Loucy (cell line): ENCODE measurements at regions not wholly inside any gene's neighbourhood (a gene's known extent, or its start where the extent isn't known, plus 50 kb on each side); places are given as distances from the start of the nearest gene placed in this dataset.

Experiments
- H2AFZ ChIP-seq: fragments of 200-600 bp; sonication (generic); 2 replicates; pipeline ENCODE4 v1.6.0; 2016; ENCODE audit warnings: antibody characterized with exemption, mild to moderate bottlenecking, low read length, moderate library complexity
- H3F3A ChIP-seq: fragments of 200-600 bp; 2 replicates; pipeline ENCODE4 v1.6.0; 2016; ENCODE audit warnings: antibody characterized with exemption, low read depth, mild to moderate bottlenecking
- H3K27me3 ChIP-seq: fragments of 200-600 bp; sonication (generic); 2 replicates; pipeline ENCODE4 v1.6.1; 2014; ENCODE audit warnings: low read length, mild to moderate bottlenecking; ENCODE audit not compliant: insufficient read depth, poor library complexity, severe bottlenecking
- H3K36me3 ChIP-seq: fragments of 200-600 bp; sonication (generic); 2 replicates; pipeline ENCODE4 v1.6.1; 2016; ENCODE audit warnings: low read length; ENCODE audit not compliant: insufficient read depth
- H3K4me1 ChIP-seq: fragments of 200-600 bp; sonication (generic); 2 replicates; pipeline ENCODE4 v1.5.1; 2014; ENCODE audit warnings: low read length, mild to moderate bottlenecking; ENCODE audit not compliant: insufficient read depth, poor library complexity, severe bottlenecking
- H3K4me2 ChIP-seq: fragments of 200-600 bp; sonication (generic); 2 replicates; pipeline ENCODE4 v1.6.0; 2014; ENCODE audit warnings: antibody characterized with exemption, low read length, low read depth, mild to moderate bottlenecking; ENCODE audit not compliant: poor library complexity, severe bottlenecking
- H3K4me3 ChIP-seq: fragments of 200-600 bp; sonication (generic); 2 replicates; pipeline ENCODE4 v1.5.1; 2014; ENCODE audit warnings: low read length, mild to moderate bottlenecking, mixed read lengths; ENCODE audit not compliant: poor library complexity, severe bottlenecking
- H3K79me2 ChIP-seq: fragments of 200-600 bp; sonication (generic); 2 replicates; pipeline ENCODE4 v1.6.1; 2014; ENCODE audit warnings: low read length; ENCODE audit not compliant: insufficient read depth
- H3K9ac ChIP-seq: fragments of 200-600 bp; sonication (generic); 2 replicates; pipeline ENCODE4 v1.6.0; 2014; ENCODE audit warnings: mild to moderate bottlenecking, low read depth, low read length, moderate library complexity; ENCODE audit not compliant: poor library complexity, severe bottlenecking
- H3K9me2 ChIP-seq: fragments of 200-600 bp; sonication (generic); replicated peaks from 2 replicates; pipeline ENCODE4 v1.6.1; 2016; ENCODE audit warnings: low read depth, low read length, mixed read lengths
- H3K9me3 ChIP-seq: fragments of 200-600 bp; sonication (generic); 2 replicates; pipeline ENCODE4 v1.6.1; 2014; ENCODE audit warnings: mild to moderate bottlenecking, antibody characterized with exemption, low read length, low read depth; ENCODE audit not compliant: insufficient read depth
- H4K20me1 ChIP-seq: fragments of 200-600 bp; sonication (generic); 2 replicates; pipeline ENCODE4 v1.6.0; 2014; ENCODE audit warnings: antibody characterized with exemption, low read length, mild to moderate bottlenecking; ENCODE audit not compliant: insufficient read depth, poor library complexity, severe bottlenecking
- CTCF ChIP-seq: fragments of 200-600 bp; sonication (generic); conservative IDR thresholded peaks from 2 replicates; pipeline ENCODE4 v1.5.1; 2014; ENCODE audit warnings: mild to moderate bottlenecking, antibody characterized with exemption, low read length
- EZH2phosphoT487 ChIP-seq: fragments of 200-600 bp; IDR thresholded peaks from 2 replicates; pipeline ENCODE4 v1.6.1; 2018; ENCODE audit warnings: antibody characterized with exemption, mild to moderate bottlenecking, moderate library complexity, borderline replicate concordance

- TF ChIP-seq EZH2phosphoT487 (no peak), CTCF (no peak)
- H3K36me3 ChIP-seq, result no peaks in the 10 kb centered on the region
- no peak overlapping the region for H2AFZ ChIP-seq
Observed at GRCh38 chr16:6570530-6570929, 762.1 kb upstream of the RBFOX1 start.

GRCh38 chr16:6562986-6563385 lies 769.7 kb upstream of the RBFOX1 start:
- H3K79me2 ChIP-seq, result no peaks in the 10 kb centered on the region
- no peak for TF ChIP-seq EZH2phosphoT487
- TF ChIP-seq CTCF, result no peak
- H4K20me1 ChIP-seq, result no peaks in the 10 kb centered on the region
- no peak overlapping the region for H3K4me2 ChIP-seq
- H3K9me3 ChIP-seq, result no peaks in the 10 kb centered on the region
- H3K9me2 ChIP-seq, result no peaks in the 10 kb centered on the region
- no peak overlapping the region for H3K9ac ChIP-seq
- no peaks in the 10 kb centered on the region for H3K27me3 ChIP-seq
- H3K4me3 ChIP-seq, result no peak overlapping the region
- no peaks in the 10 kb centered on the region for H3K4me1 ChIP-seq
- no peaks in the 10 kb centered on the region for H3K36me3 ChIP-seq
- no peak overlapping the region for H2AFZ ChIP-seq
- H3F3A ChIP-seq, result no peaks in the 10 kb centered on the region

More at GRCh38 chr16:6570530-6570929, 762.1 kb upstream of the RBFOX1 start:
- Histone ChIP-seq H3K79me2 (no peaks in the 10 kb centered on the region), H3K4me3 (no peak overlapping the region), H3K4me2 (no peak overlapping the region), H3K27me3 (no peaks in the 10 kb centered on the region), H3K9me2 (no peaks in the 10 kb centered on the region), H3K4me1 (no peaks in the 10 kb centered on the region), H4K20me1 (no peaks in the 10 kb centered on the region), H3K9me3 (no peaks in the 10 kb centered on the region), H3K9ac (no peak overlapping the region), H3F3A (no peaks in the 10 kb centered on the region)

- H3K79me2 ChIP-seq, result no peaks in the 10 kb centered on the region
Observed at GRCh38 chr16:6560306-6561100, 772.1 kb upstream of the RBFOX1 start.

More at GRCh38 chr16:6560306-6561100, 772.1 kb upstream of the RBFOX1 start:
- TF ChIP-seq CTCF (no peak), EZH2phosphoT487 (no peak)
- Histone ChIP-seq H2AFZ (no peak overlapping the region), H3K4me3 (no peak overlapping the region), H3K4me1 (no peaks in the 10 kb centered on the region), H3K36me3 (no peaks in the 10 kb centered on the region), H3K9me2 (no peaks in the 10 kb centered on the region), H3K9ac (no peak overlapping the region), H3K9me3 (no peaks in the 10 kb centered on the region), H3K4me2 (no peak overlapping the region), H4K20me1 (no peaks in the 10 kb centered on the region), H3K27me3 (no peaks in the 10 kb centered on the region), H3F3A (no peaks in the 10 kb centered on the region)
